ENCODE measurements at regions not wholly inside any gene's neighbourhood (a gene's known extent, or its start where the extent isn't known, plus 50 kb on each side); places are given as distances from the start of the nearest gene placed in this dataset.
A peak's percentile ranks its signal among the peaks of the same experiment; 100 is the strongest.

- TF ChIP-seq CTCF (IDR thresholded peaks at IDR 0.05): no peak
- H3K9me3 ChIP-seq: no peaks in the 10 kb centered on the region
- no peaks in the 10 kb centered on the region for H3K27me3 ChIP-seq (ENCODE audit: low read depth)
- no peaks in the 10 kb centered on the region for H3K4me1 ChIP-seq
- no peaks in the 10 kb centered on the region for H3K36me3 ChIP-seq
- ATAC-seq: no peak
- H3K4me3 ChIP-seq: no peak overlapping the region
- DNase-seq: no peak
- intact Hi-C loops (cut with DNase I): no loop called here
- H3K27ac ChIP-seq: no peak overlapping the region
Observed at GRCh38 chr5:84791730-84792129, 407.1 kb upstream of the EDIL3 start.

- ATAC-seq: peak; percentile 57 to 61
- Histone ChIP-seq H3K4me3 (no peak overlapping the region), H3K27me3 (ENCODE audit: low read depth) (no peaks in the 10 kb centered on the region), H3K27ac (no peak overlapping the region), H3K4me1 (no peaks in the 10 kb centered on the region), H3K36me3 (no peaks in the 10 kb centered on the region), H3K9me3 (no peaks in the 10 kb centered on the region)
- intact Hi-C loops (cut with DNase I): no loop called here
- DNase-seq: no peak
- no peak for TF ChIP-seq CTCF (IDR thresholded peaks at IDR 0.05)
Observed at GRCh38 chr5:84791138-84791537, 406.5 kb upstream of the EDIL3 start.

GRCh38 chr5:84790406-84790805 is 405.7 kb upstream of the EDIL3 start:
- Histone ChIP-seq H3K36me3 (no peaks in the 10 kb centered on the region), H3K27me3 (ENCODE audit: low read depth) (no peaks in the 10 kb centered on the region), H3K4me3 (no peak overlapping the region), H3K9me3 (no peaks in the 10 kb centered on the region), H3K4me1 (no peaks in the 10 kb centered on the region), H3K27ac (no peak overlapping the region)
- ATAC-seq: no peak
- TF ChIP-seq CTCF (IDR thresholded peaks at IDR 0.05): no peak
- intact Hi-C loops (cut with DNase I): no loop called here
- DNase-seq: no peak

GRCh38 chr5:84783003-84783402 is 398.3 kb upstream of the EDIL3 start:
- H3K27me3 ChIP-seq (ENCODE audit: low read depth): no peaks in the 10 kb centered on the region
- ATAC-seq (no peak), DNase-seq (no peak)
- intact Hi-C loops (cut with DNase I): no loop called here
- no peak for TF ChIP-seq CTCF (IDR thresholded peaks at IDR 0.05)
- no peaks in the 10 kb centered on the region for H3K4me1 ChIP-seq
- H3K36me3 ChIP-seq: no peaks in the 10 kb centered on the region
- no peak overlapping the region for H3K27ac ChIP-seq
- no peaks in the 10 kb centered on the region for H3K9me3 ChIP-seq
- H3K4me3 ChIP-seq: no peak overlapping the region

- intact Hi-C loops (cut with DNase I): no loop called here
- Histone ChIP-seq H3K9me3 (no peaks in the 10 kb centered on the region), H3K27ac (no peak overlapping the region), H3K4me3 (no peak overlapping the region), H3K27me3 (ENCODE audit: low read depth) (no peaks in the 10 kb centered on the region), H3K36me3 (no peaks in the 10 kb centered on the region), H3K4me1 (no peaks in the 10 kb centered on the region)
- no peak for TF ChIP-seq CTCF (IDR thresholded peaks at IDR 0.05)
- DNase-seq: no peak
- ATAC-seq: no peak
Observed at GRCh38 chr5:84779186-84779585, 394.5 kb upstream of the EDIL3 start.

GRCh38 chr5:84764227-84764626 is 379.5 kb upstream of the EDIL3 start:
- DNase-seq (no peak), ATAC-seq (no peak)
- intact Hi-C loops (cut with DNase I): no loop called here
- Histone ChIP-seq H3K36me3 (no peaks in the 10 kb centered on the region), H3K27ac (no peak overlapping the region), H3K4me3 (no peak overlapping the region), H3K27me3 (ENCODE audit: low read depth) (no peaks in the 10 kb centered on the region), H3K4me1 (no peaks in the 10 kb centered on the region), H3K9me3 (no peaks in the 10 kb centered on the region)
- TF ChIP-seq CTCF (IDR thresholded peaks at IDR 0.05): no peak
